HG03108 (cell line): ENCODE measurements at regions not wholly inside any gene's neighbourhood (a gene's known extent, or its start where the extent isn't known, plus 50 kb on each side); places are given as distances from the start of the nearest gene placed in this dataset.

Experiments used
- ATAC-seq: cut with Tn5 transposase; IDR thresholded peaks from one replicate; pipeline ENCODE4 v1.9.1; 2021; ENCODE audit warnings: moderate library complexity; ENCODE audit not compliant: unreplicated experiment

DNA sequence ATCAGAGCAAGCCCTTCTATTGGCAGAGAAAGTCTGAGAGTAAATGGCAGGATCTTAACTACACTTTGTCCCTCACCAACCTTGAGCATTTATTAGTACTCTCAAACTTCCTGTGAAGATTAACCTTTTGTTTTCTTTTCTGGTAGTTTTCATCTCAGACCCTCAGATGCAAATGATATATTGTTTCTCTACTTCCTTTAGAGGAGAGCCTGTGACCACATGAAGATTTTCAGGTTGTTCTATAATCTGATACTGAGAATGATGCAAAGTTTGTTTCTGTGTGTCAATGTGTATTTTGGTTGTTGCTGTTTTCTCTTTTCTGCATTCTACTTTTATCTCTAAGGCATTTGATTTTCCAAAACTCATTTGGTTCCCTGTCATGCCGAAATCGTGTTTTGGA, 165.8 kb upstream of the CYSLTR1 start:
- no peak for ATAC-seq

DNA sequence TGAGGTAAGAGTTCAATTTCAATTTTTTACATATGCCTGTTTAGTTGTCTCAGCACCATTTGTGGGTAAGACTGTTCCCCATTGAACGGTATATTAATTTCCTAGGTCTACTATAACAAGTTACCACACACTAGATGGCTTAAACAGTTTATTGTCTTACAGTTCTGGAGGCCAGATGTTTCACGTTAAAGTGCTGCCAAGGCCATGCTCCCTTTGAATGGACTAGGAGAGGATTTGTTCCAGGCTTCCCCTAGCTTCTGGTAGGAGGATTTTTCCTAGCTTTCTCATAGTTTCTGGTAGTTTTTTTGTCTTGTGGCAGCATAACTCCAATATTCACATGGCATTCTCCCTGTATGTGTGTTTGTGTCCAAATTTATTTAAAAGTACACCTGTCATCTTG, 149.3 kb upstream of the CYSLTR1 start:
- no peak for ATAC-seq

DNA sequence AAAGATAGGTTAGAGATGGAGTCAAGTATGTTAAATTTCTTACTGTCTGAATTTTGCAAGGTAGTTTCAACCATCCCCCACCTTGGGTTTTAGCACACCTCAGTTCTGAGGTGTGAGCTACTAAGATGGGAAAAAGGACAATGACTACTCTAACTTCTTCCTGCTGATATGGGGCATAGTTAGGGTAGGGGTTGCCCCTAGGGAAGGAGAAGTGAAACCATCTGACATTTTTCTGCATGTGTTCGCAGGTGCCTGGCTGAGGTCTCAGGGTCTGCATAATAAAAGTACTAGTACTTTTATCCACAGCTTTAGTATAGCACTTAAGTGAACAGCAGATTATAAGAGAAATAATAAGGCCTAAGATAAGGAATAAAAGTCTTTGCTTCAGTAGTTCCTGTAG, 129.5 kb upstream of the CYSLTR1 start:
- no peak for ATAC-seq

DNA sequence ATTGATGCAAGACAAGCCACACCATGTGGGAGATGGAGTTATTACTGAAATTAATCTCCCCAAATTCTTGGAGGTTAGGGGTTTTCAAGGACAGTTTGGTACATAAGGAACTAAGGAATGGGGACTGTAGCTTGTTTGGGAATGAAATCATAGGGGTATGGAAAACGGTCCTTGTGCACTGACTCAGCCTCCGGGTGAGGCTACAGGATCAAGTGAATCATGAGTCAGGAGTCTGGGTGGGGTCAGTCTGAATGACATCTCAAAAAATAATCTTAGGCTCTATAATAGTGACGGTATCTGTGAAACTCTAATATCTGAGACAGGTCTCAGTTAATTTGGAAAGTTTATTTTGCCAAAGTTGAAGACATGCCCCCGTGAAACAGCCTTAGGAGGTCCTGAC, 128.5 kb upstream of the CYSLTR1 start:
- ATAC-seq = no peak

DNA sequence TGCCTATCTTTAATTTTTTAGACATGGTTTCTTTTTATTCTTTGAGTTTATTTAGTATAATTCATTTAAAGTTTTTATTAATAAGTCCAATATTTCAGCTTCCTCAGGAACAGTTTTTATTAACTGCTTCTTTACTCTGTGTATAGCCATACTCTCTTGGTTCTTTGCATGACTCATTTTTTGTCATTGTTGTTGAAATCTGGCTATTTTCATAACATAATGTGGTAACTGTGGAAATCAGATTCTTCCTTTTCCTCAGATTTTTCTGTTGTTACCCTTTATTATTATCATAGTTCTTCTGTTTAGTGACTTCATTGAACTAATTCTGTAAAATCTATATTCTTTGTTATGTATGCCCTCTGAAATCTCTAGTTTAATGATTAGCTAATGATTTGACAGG, 124.9 kb upstream of the CYSLTR1 start:
- ATAC-seq = no peak

DNA sequence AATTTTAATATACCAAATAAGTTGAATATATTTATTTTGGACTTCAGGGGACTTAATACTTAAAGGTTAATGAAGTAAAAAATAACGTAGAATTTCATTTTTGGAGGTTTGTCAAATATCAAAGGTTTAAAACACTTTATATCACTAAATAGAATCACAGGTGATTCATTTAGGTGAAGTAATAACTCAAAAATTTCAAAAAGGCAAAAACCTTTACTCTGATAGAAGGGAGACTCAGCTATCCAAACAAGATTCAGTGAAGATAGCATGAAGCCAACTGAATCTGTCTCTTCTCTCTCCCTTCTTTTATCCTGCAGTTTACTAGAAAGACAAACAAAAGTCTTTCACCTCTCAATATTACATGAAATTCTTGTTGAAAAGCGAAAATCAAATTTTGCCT, 110.2 kb upstream of the CYSLTR1 start:
- ATAC-seq = no peak

DNA sequence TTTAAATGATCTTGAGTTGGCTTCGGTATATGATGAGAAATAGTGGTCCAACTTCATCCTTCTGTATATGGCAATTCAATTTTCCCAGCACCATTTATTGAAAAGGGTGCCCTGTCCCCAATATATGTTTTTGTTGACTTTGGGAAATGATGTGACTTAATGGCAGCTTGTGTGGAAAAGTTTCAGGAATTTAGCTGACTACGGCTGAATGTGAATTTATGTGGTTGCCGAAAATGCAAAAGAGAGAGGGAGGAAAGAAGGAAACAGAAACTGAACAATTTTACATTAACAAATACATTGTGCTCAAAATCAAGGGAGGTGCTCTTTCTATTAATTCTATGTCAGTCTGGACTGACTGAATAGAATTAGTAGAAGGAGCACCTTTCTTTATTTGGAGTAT, 101.8 kb upstream of the CYSLTR1 start:
- ATAC-seq = no peak

DNA sequence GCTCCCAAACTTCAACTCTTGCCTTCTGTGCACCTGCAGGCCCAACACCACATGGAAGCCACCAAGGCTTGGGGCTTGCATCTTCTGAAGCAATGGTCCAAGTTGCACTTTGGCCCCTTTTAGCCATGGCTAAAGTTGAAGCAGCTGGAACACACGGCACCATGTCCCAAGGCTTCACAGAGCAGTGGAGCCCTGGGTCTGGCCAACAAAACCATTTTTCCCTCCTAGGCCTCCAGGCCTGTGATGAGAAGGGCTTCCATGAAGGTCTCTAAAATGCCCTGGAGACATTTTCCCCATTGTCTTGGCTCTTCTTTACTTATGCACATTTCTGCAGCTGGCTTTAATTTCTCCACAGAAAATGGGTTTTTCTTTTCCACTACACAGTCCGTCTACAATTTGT, 61.3 kb upstream of the CYSLTR1 start:
- ATAC-seq = no peak

DNA sequence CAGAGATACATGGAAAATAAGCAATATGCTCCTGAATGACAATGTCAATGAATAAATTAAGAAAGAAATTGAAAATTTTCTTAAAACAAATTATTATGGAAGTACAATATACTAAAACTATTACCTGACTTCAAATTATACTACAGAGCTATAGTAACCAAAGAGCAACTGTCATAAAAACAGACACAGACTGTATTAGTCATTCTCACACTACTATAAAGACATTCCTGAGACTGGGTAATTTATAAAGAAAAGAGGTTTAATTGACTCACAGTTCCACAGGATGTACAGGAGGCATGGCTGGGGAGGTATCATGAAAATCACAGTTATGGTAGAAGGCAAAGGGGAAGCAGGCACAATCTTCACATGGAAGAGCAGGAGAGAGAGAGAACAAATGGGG, 60.0 kb upstream of the CYSLTR1 start:
- ATAC-seq = no peak

DNA sequence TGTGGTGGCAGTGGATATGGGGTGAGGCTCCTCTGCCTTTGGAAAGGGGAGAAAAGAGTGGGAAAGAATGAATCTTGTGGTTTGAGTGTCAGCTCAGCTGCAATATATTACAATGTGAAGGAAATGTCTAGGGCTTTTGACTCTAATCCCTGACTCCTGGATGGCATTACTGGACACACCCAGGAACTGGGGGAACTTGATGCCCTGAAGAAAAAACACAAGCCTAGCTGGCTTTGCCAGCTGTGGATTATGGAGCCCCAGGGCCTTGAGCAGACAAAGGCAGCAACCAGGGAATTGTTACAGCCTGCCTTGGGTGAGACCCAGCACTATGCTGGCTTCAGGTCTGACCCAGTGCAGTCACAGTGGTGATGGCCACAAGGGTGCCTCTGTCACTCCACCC, 57.1 kb upstream of the CYSLTR1 start:
- no peak for ATAC-seq

DNA sequence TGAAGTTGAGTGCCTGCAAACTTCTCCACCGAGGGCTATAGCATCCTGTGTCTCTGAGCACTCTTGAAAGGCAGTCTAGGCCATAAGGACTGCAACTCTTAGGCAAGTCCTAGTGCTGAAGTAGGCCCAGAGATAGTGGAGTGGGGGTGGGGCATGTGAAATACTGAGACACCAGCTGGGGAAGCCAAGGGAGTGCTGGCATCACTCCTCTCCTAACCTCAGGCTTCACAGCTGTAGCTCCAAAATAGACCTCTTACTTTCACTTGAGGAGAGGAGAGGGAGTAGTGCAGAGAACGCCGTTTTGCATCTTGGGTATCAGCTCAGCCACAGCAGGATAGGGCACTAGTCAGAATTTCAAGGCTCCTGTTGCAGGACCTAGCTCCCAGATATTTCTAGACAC, 56.2 kb upstream of the CYSLTR1 start:
- ATAC-seq = no peak

DNA sequence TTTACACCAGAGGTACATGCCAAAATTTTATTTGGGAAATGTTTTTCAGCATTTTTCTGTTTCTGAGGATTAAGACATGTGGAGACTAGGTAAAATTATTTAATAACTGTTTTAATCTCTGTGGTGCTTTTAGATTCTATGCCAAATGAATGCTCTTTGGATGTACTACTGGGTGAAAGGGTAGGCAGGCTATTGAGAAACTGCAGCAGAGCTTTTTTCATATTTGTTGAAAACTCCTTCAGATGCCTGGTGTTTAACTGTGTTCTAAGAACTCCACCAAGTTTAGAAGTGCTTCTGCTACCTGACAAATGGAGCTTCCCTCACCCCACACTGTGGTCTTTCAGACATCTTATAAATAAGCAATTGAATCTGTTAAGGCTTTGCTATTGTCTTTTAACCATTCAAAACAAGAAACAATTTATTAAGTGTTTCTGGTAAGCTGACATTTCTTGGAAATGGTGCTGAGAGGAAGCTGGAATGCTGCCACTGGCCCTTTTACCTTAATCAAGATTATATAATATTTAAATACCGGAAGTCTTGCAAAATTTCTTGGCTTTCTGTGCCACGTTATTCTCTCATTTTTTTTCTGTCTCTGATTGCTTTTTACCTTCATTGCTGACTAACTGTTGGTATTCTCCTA, 51.2 kb upstream of the CYSLTR1 start:
- ATAC-seq = no peak
